ENCODE measurements at regions not wholly inside any gene's neighbourhood (a gene's known extent, or its start where the extent isn't known, plus 50 kb on each side); places are given as distances from the start of the nearest gene placed in this dataset.

- no peaks in the 10 kb centered on the region for H4K20me1 ChIP-seq (ENCODE audit: low read depth, low read length)
- no peaks in the 10 kb centered on the region for H3K36me3 ChIP-seq (ENCODE audit: low read length)
- no peaks in the 10 kb centered on the region for H3F3A ChIP-seq (ENCODE audit: insufficient read depth)
- H3K4me3 ChIP-seq (ENCODE audit: insufficient read depth, low read length, poor library complexity, severe bottlenecking): no peak overlapping the region
- no peak overlapping the region for H3K27ac ChIP-seq (ENCODE audit: low read depth, low read length)
- no peaks in the 10 kb centered on the region for H3K79me2 ChIP-seq (ENCODE audit: insufficient read depth, low read length)
- H3K9me2 ChIP-seq (replicated peaks; ENCODE audit: insufficient read depth, low read length): no peaks in the 10 kb centered on the region
- H3K27me3 ChIP-seq (ENCODE audit: low read length): no peaks in the 10 kb centered on the region
- TF ChIP-seq CTCF (IDR thresholded peaks at IDR 0.05; ENCODE audit: insufficient read depth, low read length, poor library complexity, severe bottlenecking) (no peak), EZH2phosphoT487 (conservative IDR thresholded peaks at IDR 0.05; ENCODE audit: low read length) (no peak)
- H2AFZ ChIP-seq (ENCODE audit: low read depth, low read length, severe bottlenecking): no peak overlapping the region
- H3K9me3 ChIP-seq (ENCODE audit: insufficient read depth, low read length): no peaks in the 10 kb centered on the region
- H3K4me2 ChIP-seq (ENCODE audit: low read depth, low read length, poor library complexity, severe bottlenecking): no peak overlapping the region
- no peak overlapping the region for H3K9ac ChIP-seq (ENCODE audit: low read length)
Measured at GRCh38 chr7:91457208-91457607, 193.0 kb downstream of the FZD1 start.

- no peaks in the 10 kb centered on the region for H3K27me3 ChIP-seq (ENCODE audit: low read length)
- no peak overlapping the region for H3K9ac ChIP-seq (ENCODE audit: low read length)
- no peaks in the 10 kb centered on the region for H3K9me3 ChIP-seq (ENCODE audit: insufficient read depth, low read length)
- H3K27ac ChIP-seq (ENCODE audit: low read depth, low read length): no peak overlapping the region
- no peaks in the 10 kb centered on the region for H3K36me3 ChIP-seq (ENCODE audit: low read length)
- H3K9me2 ChIP-seq (replicated peaks; ENCODE audit: insufficient read depth, low read length): no peaks in the 10 kb centered on the region
- H3K79me2 ChIP-seq (ENCODE audit: insufficient read depth, low read length): no peaks in the 10 kb centered on the region
- no peak overlapping the region for H2AFZ ChIP-seq (ENCODE audit: low read depth, low read length, severe bottlenecking)
- H3K4me3 ChIP-seq (ENCODE audit: insufficient read depth, low read length, poor library complexity, severe bottlenecking): no peak overlapping the region
- H3K4me2 ChIP-seq (ENCODE audit: low read depth, low read length, poor library complexity, severe bottlenecking): no peak overlapping the region
- no peak for TF ChIP-seq CTCF (IDR thresholded peaks at IDR 0.05; ENCODE audit: insufficient read depth, low read length, poor library complexity, severe bottlenecking)
- TF ChIP-seq EZH2phosphoT487 (conservative IDR thresholded peaks at IDR 0.05; ENCODE audit: low read length): no peak
- H3F3A ChIP-seq (ENCODE audit: insufficient read depth): no peaks in the 10 kb centered on the region
- H4K20me1 ChIP-seq (ENCODE audit: low read depth, low read length): no peaks in the 10 kb centered on the region
Measured at GRCh38 chr7:91459539-91459938, 195.3 kb downstream of the FZD1 start.

DNA sequence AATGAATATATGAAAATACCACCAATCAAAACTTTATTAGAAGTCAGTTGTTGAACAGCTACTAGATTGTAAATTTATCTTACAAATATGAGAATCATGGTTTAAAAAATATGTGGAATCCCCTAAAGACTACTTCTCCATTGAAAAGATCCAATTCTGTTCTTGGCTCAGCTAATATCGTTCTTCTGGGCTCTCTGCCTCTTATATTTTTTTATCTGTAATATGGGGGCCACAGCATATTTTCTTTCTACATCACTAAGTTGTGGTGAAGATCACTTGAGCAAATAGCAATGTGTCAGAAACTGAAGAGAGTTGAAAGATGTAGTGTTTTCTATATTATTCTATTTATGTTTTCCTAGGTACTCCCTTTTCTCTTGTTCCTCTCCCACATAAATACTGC, 198.1 kb downstream of the FZD1 start:
- H3K9me3 ChIP-seq (ENCODE audit: insufficient read depth, low read length): no peaks in the 10 kb centered on the region
- H3K9ac ChIP-seq (ENCODE audit: low read length): no peak overlapping the region
- H4K20me1 ChIP-seq (ENCODE audit: low read depth, low read length): no peaks in the 10 kb centered on the region
- no peaks in the 10 kb centered on the region for H3K36me3 ChIP-seq (ENCODE audit: low read length)
- no peaks in the 10 kb centered on the region for H3F3A ChIP-seq (ENCODE audit: insufficient read depth)
- no peaks in the 10 kb centered on the region for H3K27me3 ChIP-seq (ENCODE audit: low read length)
- H2AFZ ChIP-seq (ENCODE audit: low read depth, low read length, severe bottlenecking): no peak overlapping the region
- TF ChIP-seq EZH2phosphoT487 (conservative IDR thresholded peaks at IDR 0.05; ENCODE audit: low read length): no peak
- TF ChIP-seq CTCF (IDR thresholded peaks at IDR 0.05; ENCODE audit: insufficient read depth, low read length, poor library complexity, severe bottlenecking): no peak
- no peak overlapping the region for H3K27ac ChIP-seq (ENCODE audit: low read depth, low read length)
- no peak overlapping the region for H3K4me3 ChIP-seq (ENCODE audit: insufficient read depth, low read length, poor library complexity, severe bottlenecking)
- H3K4me2 ChIP-seq (ENCODE audit: low read depth, low read length, poor library complexity, severe bottlenecking): no peak overlapping the region
- no peaks in the 10 kb centered on the region for H3K9me2 ChIP-seq (replicated peaks; ENCODE audit: insufficient read depth, low read length)
- no peaks in the 10 kb centered on the region for H3K79me2 ChIP-seq (ENCODE audit: insufficient read depth, low read length)

GRCh38 chr7:91463330-91463729, 199.1 kb downstream of the FZD1 start:
- H3K9me2 ChIP-seq (replicated peaks; ENCODE audit: insufficient read depth, low read length): no peaks in the 10 kb centered on the region

More at GRCh38 chr7:91463330-91463729, 199.1 kb downstream of the FZD1 start:
- TF ChIP-seq EZH2phosphoT487 (conservative IDR thresholded peaks at IDR 0.05; ENCODE audit: low read length) (no peak), CTCF (IDR thresholded peaks at IDR 0.05; ENCODE audit: insufficient read depth, low read length, poor library complexity, severe bottlenecking) (no peak)
- H3K4me3 ChIP-seq (ENCODE audit: insufficient read depth, low read length, poor library complexity, severe bottlenecking): no peak overlapping the region
- no peaks in the 10 kb centered on the region for H4K20me1 ChIP-seq (ENCODE audit: low read depth, low read length)
- no peak overlapping the region for H3K4me2 ChIP-seq (ENCODE audit: low read depth, low read length, poor library complexity, severe bottlenecking)
- H3K36me3 ChIP-seq (ENCODE audit: low read length): no peaks in the 10 kb centered on the region
- H3K9ac ChIP-seq (ENCODE audit: low read length): no peak overlapping the region
- no peak overlapping the region for H2AFZ ChIP-seq (ENCODE audit: low read depth, low read length, severe bottlenecking)
- no peaks in the 10 kb centered on the region for H3K9me3 ChIP-seq (ENCODE audit: insufficient read depth, low read length)
- H3K27me3 ChIP-seq (ENCODE audit: low read length): no peaks in the 10 kb centered on the region
- no peaks in the 10 kb centered on the region for H3F3A ChIP-seq (ENCODE audit: insufficient read depth)
- no peaks in the 10 kb centered on the region for H3K79me2 ChIP-seq (ENCODE audit: insufficient read depth, low read length)
- H3K27ac ChIP-seq (ENCODE audit: low read depth, low read length): no peak overlapping the region

Measured in SU-DHL-6 (cell line).